AG09319 (cell line): ENCODE measurements at regions not wholly inside any gene's neighbourhood (a gene's known extent, or its start where the extent isn't known, plus 50 kb on each side); places are given as distances from the start of the nearest gene placed in this dataset.

Experiments used
- DNase-seq: peaks from one replicate; pipeline ENCODE4 v3.0.0-alpha.2; 2010; ENCODE audit warnings: low read depth; ENCODE audit errors: extremely low read depth
- CTCF ChIP-seq: IDR thresholded peaks from 2 replicates; pipeline ENCODE4 v1.5.1; 2011; ENCODE audit warnings: low read depth, mild to moderate bottlenecking, inconsistent platforms, low read length, moderate library complexity

GRCh38 chr21:27513016-27513415 lies 546.1 kb upstream of the ADAMTS5 start:
- DNase-seq = no peak
- no peak for TF ChIP-seq CTCF

GRCh38 chr21:27511233-27511632 lies 544.3 kb upstream of the ADAMTS5 start:
- no peak for TF ChIP-seq CTCF

GRCh38 chr21:27507695-27508094 lies 540.8 kb upstream of the ADAMTS5 start:
- no peak for TF ChIP-seq CTCF
- DNase-seq = no peak

More at GRCh38 chr21:27511233-27511632, 544.3 kb upstream of the ADAMTS5 start:
- no peak for DNase-seq

- DNase-seq = peak; percentile 64
- no peak for TF ChIP-seq CTCF
These were observed 538.6 kb upstream of the ADAMTS5 start for GRCh38 chr21:27505516-27505915.

GRCh38 chr21:27502801-27503200 lies 535.9 kb upstream of the ADAMTS5 start:
- no peak for DNase-seq
- TF ChIP-seq CTCF = no peak

GRCh38 chr21:27498025-27498424 lies 531.1 kb upstream of the ADAMTS5 start:
- no peak for DNase-seq
- TF ChIP-seq CTCF = no peak

- no peak for DNase-seq
- TF ChIP-seq CTCF = no peak
These were observed 528.9 kb upstream of the ADAMTS5 start for GRCh38 chr21:27495836-27496235.

GRCh38 chr21:27493542-27493941 lies 526.7 kb upstream of the ADAMTS5 start:
- TF ChIP-seq CTCF = no peak

More at GRCh38 chr21:27493542-27493941, 526.7 kb upstream of the ADAMTS5 start:
- DNase-seq = no peak
